GM21447 (cell line): ENCODE measurements at regions not wholly inside any gene's neighbourhood (a gene's known extent, or its start where the extent isn't known, plus 50 kb on each side); places are given as distances from the start of the nearest gene placed in this dataset.

Source experiments
- ATAC-seq: cut with Tn5 transposase; IDR thresholded peaks from one replicate; pipeline ENCODE4 v1.9.1; 2021; ENCODE audit not compliant: unreplicated experiment

DNA sequence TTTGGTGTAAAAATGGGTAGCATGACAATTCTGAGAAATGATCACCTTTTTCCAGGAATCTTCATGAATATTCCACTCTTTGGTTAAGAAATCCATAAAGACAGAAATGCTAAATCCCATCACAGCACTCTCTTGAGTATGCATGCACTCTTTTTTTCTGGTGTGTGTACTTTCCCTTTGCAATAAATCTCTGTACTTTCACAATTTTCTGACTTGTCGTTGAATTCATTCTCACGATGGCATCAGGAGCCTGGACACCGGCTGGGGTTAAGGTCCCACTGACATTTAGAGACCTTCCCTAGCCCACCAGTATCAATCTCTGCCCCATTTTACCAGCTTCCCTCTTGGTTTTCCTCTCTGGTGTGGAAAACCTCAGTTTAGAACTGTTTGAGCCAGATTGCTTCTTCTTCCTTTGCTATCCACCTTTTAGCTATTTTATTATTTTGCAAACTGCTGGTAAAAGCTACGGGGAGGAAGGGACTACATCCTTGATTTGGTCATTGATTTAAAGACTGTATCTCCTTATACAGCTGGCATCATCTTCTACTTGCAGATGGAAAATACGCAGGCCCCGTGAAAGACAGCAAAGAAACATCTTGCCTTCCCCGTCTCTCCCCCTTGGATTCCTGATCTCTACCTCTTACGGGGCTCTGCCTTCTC is 59.9 kb upstream of the ZFR start:
- ATAC-seq = no peak

DNA sequence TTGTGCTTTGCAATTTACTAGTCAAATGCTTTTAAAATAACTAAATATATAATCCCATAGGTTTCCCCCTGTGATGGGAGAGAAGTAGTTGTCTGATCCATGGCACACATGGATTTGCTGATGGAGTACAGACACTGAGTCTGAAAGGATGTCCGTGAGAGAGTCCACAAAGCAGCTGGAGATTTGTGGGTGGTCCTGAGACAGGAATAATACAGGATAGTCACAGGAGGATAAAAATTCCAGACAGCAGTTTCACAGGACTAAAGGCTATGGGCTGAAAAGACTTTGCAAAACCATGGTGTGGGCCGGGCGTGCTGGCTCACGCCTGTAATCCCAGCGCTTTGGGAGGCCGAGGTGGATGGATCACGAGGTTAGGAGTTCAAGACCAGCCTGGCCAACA is 58.7 kb upstream of the ZFR start:
- no peak for ATAC-seq

DNA sequence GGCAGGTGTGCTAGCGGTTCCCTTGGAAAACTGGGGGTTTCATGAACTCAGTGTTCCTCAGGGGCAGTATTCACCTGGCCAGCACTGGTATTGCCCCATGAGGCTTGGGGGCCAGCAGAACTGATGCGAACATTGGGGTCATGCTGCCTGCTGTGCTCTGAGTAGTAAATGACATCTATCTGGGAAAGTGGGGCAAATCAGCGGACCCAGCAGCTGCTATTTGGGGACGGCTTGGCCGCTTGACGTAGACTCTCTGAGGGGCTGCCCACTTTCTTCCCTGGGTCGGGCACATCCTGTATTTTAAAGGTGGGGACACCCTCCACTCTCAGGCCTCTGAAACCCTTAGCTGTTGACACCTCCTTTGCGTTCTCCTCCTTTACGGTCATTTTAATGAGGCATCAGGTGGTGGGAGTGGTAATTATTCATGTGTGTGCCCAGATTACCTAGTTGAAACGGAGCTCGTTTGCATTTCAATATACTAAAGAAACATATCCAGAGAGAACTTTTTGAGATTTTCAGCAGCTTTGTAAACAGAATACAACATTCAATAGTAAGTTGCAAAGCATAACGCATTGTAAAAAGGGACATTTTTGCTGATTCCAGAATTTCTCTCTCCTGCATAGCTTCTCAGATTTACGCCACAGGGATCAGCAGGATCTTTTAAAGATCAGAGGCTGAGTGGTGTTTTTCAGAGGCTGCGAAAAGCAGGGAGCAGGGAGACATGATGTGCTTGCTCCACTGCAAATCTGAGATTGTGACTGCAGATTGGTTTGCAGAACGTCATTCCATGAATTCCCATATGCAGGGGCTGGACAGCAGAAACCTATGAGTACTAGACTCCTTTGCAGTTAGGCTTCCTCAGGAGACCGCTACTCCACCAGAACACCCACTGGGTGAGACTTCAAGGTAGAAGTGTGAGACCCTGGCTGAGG is 56.8 kb upstream of the ZFR start:
- ATAC-seq = no peak

DNA sequence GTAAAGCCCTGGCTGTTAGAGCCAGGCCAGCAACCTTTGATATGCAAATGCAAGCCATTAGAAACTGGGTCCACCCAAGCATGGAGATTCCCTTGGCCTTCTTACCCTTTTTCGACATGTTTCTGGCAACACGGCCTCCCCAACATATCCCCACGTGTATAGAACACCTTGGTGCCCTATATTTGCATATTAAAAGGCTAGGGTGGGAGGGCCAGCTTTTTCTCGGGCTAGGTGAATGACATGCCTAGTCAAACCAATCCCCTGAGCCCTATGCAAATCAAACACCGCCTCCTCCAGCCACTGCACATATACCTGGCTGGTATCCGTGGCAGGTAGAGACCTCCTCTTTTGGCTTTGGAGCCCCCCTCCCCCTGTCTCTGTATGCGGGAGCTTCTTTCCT is 55.6 kb upstream of the ZFR start:
- no peak for ATAC-seq

DNA sequence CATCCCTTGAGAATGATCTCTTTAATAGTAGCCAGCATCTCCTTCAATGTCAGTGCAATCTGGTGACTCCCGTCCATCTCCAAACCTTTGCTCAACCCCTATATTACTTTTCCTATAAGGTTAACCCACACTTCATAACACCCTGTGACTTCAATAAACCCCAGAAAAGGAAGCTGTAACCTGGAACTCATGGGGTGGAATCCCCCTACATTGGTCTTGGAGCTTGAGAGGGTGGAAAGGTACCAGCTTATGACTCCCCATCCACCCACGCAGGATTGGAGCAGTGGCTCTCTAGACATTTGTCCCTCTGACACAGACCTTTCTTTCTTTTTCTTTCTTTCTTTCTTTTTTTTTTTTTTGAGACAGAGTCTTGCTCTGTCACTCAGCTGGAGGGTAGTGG is 54.7 kb upstream of the ZFR start:
- no peak for ATAC-seq

DNA sequence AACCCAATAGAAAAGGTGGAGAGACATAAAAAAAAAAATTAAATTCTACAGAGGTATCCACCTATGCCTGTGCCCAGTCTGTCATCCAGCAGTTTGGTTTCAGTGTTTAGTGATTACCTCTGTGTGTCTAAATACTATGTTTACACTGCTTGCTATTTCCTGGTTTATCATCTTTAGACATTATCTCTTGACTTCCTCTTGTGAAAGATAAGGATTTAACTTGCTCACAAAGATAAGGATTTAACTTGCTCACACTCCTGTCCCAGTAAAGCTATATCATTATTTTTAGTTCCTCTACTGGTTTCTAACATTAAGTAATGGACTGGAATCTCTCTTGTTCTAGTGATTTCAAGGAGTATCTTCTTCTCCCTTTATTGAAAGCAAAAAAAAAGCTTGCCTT is 53.9 kb upstream of the ZFR start:
- no peak for ATAC-seq

DNA sequence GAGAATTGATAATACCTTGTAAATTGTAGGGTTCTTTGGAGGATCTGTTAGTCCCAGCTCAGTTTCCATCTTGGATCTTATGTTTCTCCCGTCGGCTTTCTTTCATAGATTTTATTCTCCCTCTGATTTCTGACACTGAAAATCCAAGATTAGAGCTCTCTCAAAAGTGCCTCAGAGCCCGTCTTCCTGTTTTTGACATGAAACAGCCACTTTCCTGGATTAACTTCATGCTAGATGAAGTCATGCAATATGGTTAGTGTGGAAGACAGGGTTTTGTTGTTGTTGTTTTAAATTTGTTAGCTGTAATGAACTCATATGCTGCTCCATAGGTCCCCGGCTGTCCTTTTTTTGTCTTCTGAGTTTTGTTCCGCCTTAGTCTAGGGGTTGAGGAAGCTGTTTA is 51.6 kb upstream of the ZFR start:
- ATAC-seq = no peak

DNA sequence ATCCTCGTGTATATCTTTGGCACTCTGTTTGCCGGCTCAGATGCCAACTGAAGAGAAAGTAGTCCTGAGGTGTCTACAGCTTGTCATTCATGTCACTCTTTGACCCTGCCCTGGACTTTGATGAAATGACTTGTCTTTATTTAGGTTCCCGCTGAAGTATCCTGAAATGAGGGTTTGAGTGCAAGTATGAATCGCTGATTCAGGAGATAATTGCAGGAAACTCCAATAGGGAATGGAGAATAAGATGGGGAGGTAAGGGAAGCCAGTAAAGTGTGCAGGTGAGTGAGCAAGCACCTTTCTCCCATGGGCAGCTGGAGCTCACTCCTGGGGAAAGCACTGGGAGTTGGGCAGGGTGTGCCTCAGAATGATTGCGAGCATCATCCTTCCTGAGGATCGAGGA is 50.3 kb upstream of the ZFR start:
- no peak for ATAC-seq
